Glutamatergic neuron (in vitro differentiated cells): ENCODE measurements at regions not wholly inside any gene's neighbourhood (a gene's known extent, or its start where the extent isn't known, plus 50 kb on each side); places are given as distances from the start of the nearest gene placed in this dataset.

ENCODE experiments used
- DNase-seq: peaks from one replicate; pipeline ENCODE4 v3.0.0; 2022
- H3K27ac Mint-ChIP-seq: one replicate; pipeline ENCODE4 v1.8.0; 2020; ENCODE audit warnings: mild to moderate bottlenecking, mixed read lengths, inconsistent platforms; ENCODE audit not compliant: unreplicated experiment
- H3K27me3 Mint-ChIP-seq: one replicate; pipeline ENCODE4 v1.8.0; 2020; ENCODE audit warnings: mild to moderate bottlenecking, moderate library complexity, mixed read lengths, inconsistent platforms; ENCODE audit not compliant: unreplicated experiment
- H3K36me3 Mint-ChIP-seq: one replicate; pipeline ENCODE4 v1.8.0; 2020; ENCODE audit warnings: mild to moderate bottlenecking, mixed read lengths, inconsistent platforms; ENCODE audit not compliant: unreplicated experiment
- H3K4me1 Mint-ChIP-seq: one replicate; pipeline ENCODE4 v1.8.0; 2020; ENCODE audit warnings: mild to moderate bottlenecking, low read depth, mixed read lengths, inconsistent platforms; ENCODE audit not compliant: unreplicated experiment
- H3K4me3 Mint-ChIP-seq: one replicate; pipeline ENCODE4 v1.8.0; 2020; ENCODE audit warnings: mild to moderate bottlenecking, mixed read lengths, inconsistent platforms; ENCODE audit not compliant: unreplicated experiment
- H3K9me3 Mint-ChIP-seq: one replicate; pipeline ENCODE4 v1.8.0; 2020; ENCODE audit warnings: mild to moderate bottlenecking, moderate library complexity, mixed read lengths, inconsistent platforms; ENCODE audit not compliant: unreplicated experiment
- CTCF ChIP-seq: fragments of 200-600 bp; sonication (generic); IDR thresholded peaks from one replicate; pipeline ENCODE4 v1.5.0; 2021; ENCODE audit not compliant: partially characterized antibody, unreplicated experiment

- no peak for DNase-seq
- Mint-ChIP-seq H3K4me1 (peaks cover 49% of the 10 kb centered on the region), H3K4me3 (no peak overlapping the region), H3K27me3 (peaks cover 13% of the 10 kb centered on the region), H3K36me3 (no peaks in the 10 kb centered on the region), H3K9me3 (peaks cover 21% of the 10 kb centered on the region), H3K27ac (no peak overlapping the region)
- no peak for TF ChIP-seq CTCF
Observed at GRCh38 chr16:85221771-85222154, 109.5 kb upstream of the CIBAR2 start.

DNA sequence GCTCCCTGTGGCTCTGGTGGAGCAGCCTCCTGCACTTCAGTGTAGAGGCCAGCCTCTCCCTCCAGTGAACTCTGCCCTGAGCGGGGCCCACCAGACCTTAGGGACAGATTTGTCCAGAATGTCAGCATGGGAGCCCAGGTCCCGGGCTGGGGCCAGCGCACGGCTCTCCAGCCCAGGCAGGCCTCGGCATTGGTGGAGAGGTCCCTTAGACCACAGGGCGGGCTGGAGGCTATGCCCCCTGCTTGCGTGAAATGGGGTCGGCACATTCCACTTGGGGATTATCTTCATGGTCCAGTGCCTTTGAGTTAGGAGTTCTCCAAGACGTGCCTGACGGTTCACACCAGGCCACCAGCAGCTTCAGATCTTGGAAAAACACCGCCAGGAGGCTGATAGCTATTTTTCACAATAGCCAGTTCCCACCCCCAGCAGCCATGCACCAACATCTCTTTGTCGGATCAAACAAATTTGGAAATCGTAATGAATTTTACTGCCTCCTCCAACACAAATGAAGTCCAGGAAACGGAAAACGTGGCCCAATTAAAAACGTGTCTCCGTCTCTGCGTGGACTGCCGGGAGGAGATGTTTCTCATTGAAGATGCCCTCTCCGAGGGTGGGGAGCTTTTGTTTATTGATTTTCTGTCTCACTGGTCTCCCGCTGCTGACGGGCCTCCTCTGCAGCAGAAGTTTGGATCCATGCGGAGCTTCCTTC is 110.0 kb upstream of the CIBAR2 start:
- no peak for TF ChIP-seq CTCF
- DNase-seq = no peak
- peaks cover 52% of the 10 kb centered on the region for H3K4me1 Mint-ChIP-seq
- peaks cover 23% of the 10 kb centered on the region for H3K9me3 Mint-ChIP-seq
- H3K4me3 Mint-ChIP-seq = no peak overlapping the region
- H3K36me3 Mint-ChIP-seq = no peaks in the 10 kb centered on the region
- H3K27ac Mint-ChIP-seq = peak overlapping the region; percentile 68
- peaks cover 15% of the 10 kb centered on the region for H3K27me3 Mint-ChIP-seq

GRCh38 chr16:85225257-85225656 is 113.0 kb upstream of the CIBAR2 start:
- H3K4me1 Mint-ChIP-seq = peaks cover 61% of the 10 kb centered on the region
- peaks cover 18% of the 10 kb centered on the region for H3K9me3 Mint-ChIP-seq

GRCh38 chr16:85225721-85226120 is 113.4 kb upstream of the CIBAR2 start:
- DNase-seq = no peak
- H3K36me3 Mint-ChIP-seq = peaks cover 2% of the 10 kb centered on the region
- H3K4me1 Mint-ChIP-seq = peaks cover 62% of the 10 kb centered on the region
- H3K27ac Mint-ChIP-seq = peak overlapping the region; percentile 12
- TF ChIP-seq CTCF = no peak
- H3K9me3 Mint-ChIP-seq = peaks cover 17% of the 10 kb centered on the region
- H3K27me3 Mint-ChIP-seq = peaks cover 15% of the 10 kb centered on the region
- H3K4me3 Mint-ChIP-seq = no peak overlapping the region

More at GRCh38 chr16:85225257-85225656, 113.0 kb upstream of the CIBAR2 start:
- no peak for TF ChIP-seq CTCF
- peak; percentile 84 for DNase-seq
- Mint-ChIP-seq H3K27me3 (peaks cover 16% of the 10 kb centered on the region), H3K4me3 (peak overlapping the region; percentile 1), H3K36me3 (no peaks in the 10 kb centered on the region), H3K27ac (peak overlapping the region; percentile 70)

GRCh38 chr16:85227084-85227945 is 115.0 kb upstream of the CIBAR2 start:
- no peak for TF ChIP-seq CTCF
- Mint-ChIP-seq H3K4me3 (peak overlapping the region; percentile 48), H3K27me3 (peaks cover 22% of the 10 kb centered on the region), H3K27ac (peak overlapping the region; percentile 74), H3K9me3 (peaks cover 20% of the 10 kb centered on the region), H3K4me1 (peaks cover 69% of the 10 kb centered on the region), H3K36me3 (peaks cover 9% of the 10 kb centered on the region)
- no peak for DNase-seq
